Loucy (cell line): ENCODE measurements at regions not wholly inside any gene's neighbourhood (a gene's known extent, or its start where the extent isn't known, plus 50 kb on each side); places are given as distances from the start of the nearest gene placed in this dataset.

Experiments
- CTCF ChIP-seq: fragments of 200-600 bp; sonication (generic); conservative IDR thresholded peaks from 2 replicates; pipeline ENCODE4 v1.5.1; 2014; ENCODE audit warnings: mild to moderate bottlenecking, antibody characterized with exemption, low read length
- EZH2phosphoT487 ChIP-seq: fragments of 200-600 bp; IDR thresholded peaks from 2 replicates; pipeline ENCODE4 v1.6.1; 2018; ENCODE audit warnings: antibody characterized with exemption, mild to moderate bottlenecking, moderate library complexity, borderline replicate concordance

GRCh38 chr21:22278366-22278765 is 1280.2 kb downstream of the NCAM2 start:
- TF ChIP-seq CTCF = no peak
- no peak for TF ChIP-seq EZH2phosphoT487
